HUDEP-2 (cell line): ENCODE measurements at regions not wholly inside any gene's neighbourhood (a gene's known extent, or its start where the extent isn't known, plus 50 kb on each side); places are given as distances from the start of the nearest gene placed in this dataset.

ENCODE experiments used
- DNase-seq, 76 experiments: peaks; one replicate each; lab custom pipeline; 2025; ENCODE audit not compliant: unreplicated experiment in 76 of 76; lab: John Stamatoyannopoulos, UW

DNA sequence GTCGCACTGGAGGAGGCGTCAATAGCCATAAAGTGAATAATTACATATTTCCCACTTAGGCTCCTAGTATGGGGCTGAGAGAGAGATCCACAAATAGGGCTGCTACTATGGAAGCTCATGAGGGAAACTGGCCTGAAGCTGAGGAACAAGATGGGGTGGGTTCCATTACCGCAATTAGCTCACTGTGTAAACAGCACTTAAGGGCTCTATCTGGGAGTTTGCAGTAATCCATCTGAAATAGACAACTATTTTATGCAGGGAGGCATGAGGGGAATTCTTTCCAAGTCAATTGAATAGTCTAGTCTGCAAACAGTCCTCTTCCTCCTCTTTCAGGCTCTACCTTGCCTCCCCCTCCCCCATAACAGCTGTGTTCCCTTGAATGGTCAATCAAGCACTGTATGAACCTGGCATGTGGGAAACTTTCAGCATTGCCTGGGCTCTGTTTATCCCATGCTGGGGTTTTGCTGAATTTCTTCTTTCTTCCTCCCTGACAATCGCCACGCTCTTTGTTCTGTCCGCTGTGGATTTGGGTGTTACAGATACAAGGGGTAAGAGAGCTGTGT is 56.1 kb upstream of the MAF start:
- DNase-seq = no peak

DNA sequence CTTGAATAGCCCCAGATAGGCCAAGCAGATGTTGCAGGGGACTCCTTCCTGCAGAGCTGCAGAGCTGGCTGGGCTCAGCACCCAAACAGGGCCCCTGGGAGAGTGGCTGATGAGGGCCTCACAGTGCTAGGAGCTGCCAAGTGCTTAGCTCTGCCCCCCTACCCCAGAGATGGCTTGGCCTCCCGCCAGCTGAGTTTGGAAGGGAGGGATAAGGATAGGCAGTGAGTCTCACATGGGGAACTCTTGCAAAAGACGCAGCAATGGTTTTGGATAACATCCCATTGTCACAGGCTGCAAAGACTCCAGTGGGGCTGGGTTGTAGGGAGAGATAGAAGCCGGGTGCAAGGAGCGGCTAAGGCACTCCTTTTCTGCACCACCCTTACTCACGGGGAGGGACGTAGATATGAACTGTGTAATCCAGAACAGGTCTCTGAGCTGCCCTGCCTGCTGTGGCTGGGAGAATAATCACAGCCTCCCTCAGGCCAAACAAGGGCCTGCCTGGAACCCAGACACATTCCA is 52.9 kb upstream of the MAF start:
- DNase-seq = no peak

DNA sequence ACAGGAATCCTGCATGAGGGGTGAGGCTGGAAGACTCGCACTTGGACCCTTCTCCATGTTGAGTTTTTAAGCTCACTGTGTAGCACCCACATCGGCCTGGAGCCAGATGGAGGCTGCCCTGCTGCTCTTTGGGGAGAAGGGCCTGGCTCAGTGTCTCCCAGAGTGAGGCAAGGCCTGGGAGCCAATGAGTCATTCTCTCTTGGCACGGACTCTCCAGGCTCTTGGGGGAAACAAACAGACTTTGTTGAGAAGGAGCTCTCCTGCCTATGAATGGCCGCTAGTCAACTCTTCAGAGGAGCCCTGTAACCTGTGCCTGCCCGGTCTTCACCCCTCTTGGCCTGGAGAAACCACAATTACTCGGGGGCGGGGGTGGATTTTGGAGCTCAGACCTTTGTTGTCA is 50.8 kb upstream of the MAF start:
- DNase-seq = no peak
